ENCODE measurements at regions not wholly inside any gene's neighbourhood (a gene's known extent, or its start where the extent isn't known, plus 50 kb on each side); places are given as distances from the start of the nearest gene placed in this dataset.

DNA sequence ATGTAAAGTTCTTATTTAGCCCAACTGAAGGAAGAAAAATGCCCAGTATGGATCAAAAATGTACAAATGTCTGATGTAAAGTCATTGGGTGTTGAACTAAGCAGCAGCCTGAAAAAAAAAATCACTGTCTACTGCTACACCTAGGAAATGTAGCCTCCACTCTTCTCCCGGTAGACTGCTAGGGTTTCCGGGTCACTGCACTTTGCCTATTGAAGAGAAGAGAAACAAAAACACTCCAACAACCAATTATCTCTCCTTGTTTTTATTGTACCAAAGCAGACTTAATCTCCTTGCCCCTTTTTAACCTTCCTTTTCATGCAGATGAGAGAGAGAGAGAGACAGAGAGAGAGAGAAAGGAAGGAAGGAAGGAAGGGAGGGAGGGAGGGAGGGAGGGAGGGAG, 140.2 kb upstream of the SETMAR start:
- Histone ChIP-seq H4K91ac (ENCODE audit: insufficient read depth, low read depth, low read length) (no peak overlapping the region), H2BK15ac (ENCODE audit: low read depth, low read length) (no peak overlapping the region), H2AK9ac (replicated peaks; ENCODE audit: low read depth, low read length, poor library complexity) (no peak overlapping the region), H3K36me3 (ENCODE audit: control insufficient read depth, insufficient read depth, low read length) (no peaks in the 10 kb centered on the region), H3K79me1 (ENCODE audit: low read depth in 1 of 2, low read length in 2 of 2) (no peaks in the 10 kb centered on the region), H3K4me3 (ENCODE audit: insufficient read depth, low read depth, low read length) (no peak overlapping the region), H3K9me1 (ENCODE audit: insufficient read depth, low read length) (no peaks in the 10 kb centered on the region), H3K4me2 (ENCODE audit: low read depth, low read length) (no peak overlapping the region), H4K5ac (ENCODE audit: low read depth, low read length) (no peak overlapping the region), H3K23ac (ENCODE audit: low read depth, low read length) (no peak overlapping the region), H2AFZ (replicated peaks; ENCODE audit: low read length, poor library complexity) (no peak overlapping the region), H2AK5ac (ENCODE audit: low read depth, low read length) (no peak overlapping the region), H3K14ac (replicated peaks; ENCODE audit: low read depth, low read length) (no peak overlapping the region), H2BK120ac (ENCODE audit: low read depth, low read length) (no peak overlapping the region), H3K27ac (ENCODE audit: insufficient read depth, low read length) (no peak overlapping the region), H3K9me3 (ENCODE audit: control insufficient read depth, insufficient read depth, low read length) (peaks cover 14% of the 10 kb centered on the region), H3K9ac (ENCODE audit: low read depth, low read length) (no peak overlapping the region), H4K20me1 (ENCODE audit: insufficient read depth, low read length) (no peaks in the 10 kb centered on the region), H4K8ac (ENCODE audit: low read depth in 2 of 2, low read length in 2 of 2) (no peak overlapping the region), H3K56ac (ENCODE audit: extremely low read depth, insufficient read depth, low read length) (no peak overlapping the region), H3K4ac (ENCODE audit: low read depth, low read length) (no peak overlapping the region), H3K18ac (ENCODE audit: low read depth, low read length) (no peak overlapping the region), H3K27me3 (ENCODE audit: control insufficient read depth, insufficient read depth, low read length) (no peaks in the 10 kb centered on the region), H3K4me1 (ENCODE audit: control insufficient read depth, insufficient read depth, low read length) (no peaks in the 10 kb centered on the region), H2BK5ac (ENCODE audit: low read depth, low read length, poor library complexity, severe bottlenecking) (no peak overlapping the region), H2BK20ac (ENCODE audit: low read depth, low read length) (no peak overlapping the region)
- no CpG with 5 or more reads among the region's 2 CpGs for WGBS, 2 experiments (ENCODE audit: extremely low coverage in 2 of 2, insufficient read length in 1 of 2)
- POLR2A ChIA-PET (ENCODE audit: unreplicated experiment): no interaction called here
- no TSS peak for BruUV-seq (replicated peaks)
- CTCF ChIA-PET: no interaction called here
- ATAC-seq (ENCODE audit: low read depth): no peak
- no peak for DNase-seq
- in situ Hi-C loops (cut with MboI; ENCODE audit: low sequenced_read_pairs) (no loop called here), intact Hi-C loops (cut with micrococcal nuclease) (no loop called here), dilution Hi-C loops (cut with HindIII; ENCODE audit: low sequenced_read_pairs, unreplicated experiment) (no loop called here)
- TF ChIP-seq RCOR1 (IDR thresholded peaks at IDR 0.05; ENCODE audit: insufficient replicate concordance, low read length): no peak
- TF ChIP-seq POLR2A (IDR thresholded peaks at IDR 0.05; ENCODE audit: low read depth, low read length): no peak
- TF ChIP-seq BHLHE40 (IDR thresholded peaks at IDR 0.05; ENCODE audit: low read depth, low read length): no peak
- TF ChIP-seq RFX5 (IDR thresholded peaks at IDR 0.05; ENCODE audit: low read depth, low read length): no peak
- TF ChIP-seq MXI1 (IDR thresholded peaks at IDR 0.05; ENCODE audit: borderline replicate concordance, low read depth, low read length): no peak

Data from IMR-90 (cell line).